ENCODE measurements at regions not wholly inside any gene's neighbourhood (a gene's known extent, or its start where the extent isn't known, plus 50 kb on each side); places are given as distances from the start of the nearest gene placed in this dataset.
A peak's percentile ranks its signal among the peaks of the same experiment; 100 is the strongest.
"Not testable (repeated sequence)": the region's sequence is repeated elsewhere in the genome, so short reads cannot be mapped to it uniquely, and the experiment has no call there.

GRCh38 chr2:90209009-90209408 is 1517.5 kb downstream of the RPIA start:
- Mint-ChIP-seq H3K4me1 (ENCODE audit: low read depth) (no peaks in the 10 kb centered on the region), H3K27ac (no peak overlapping the region), H3K27me3 (peaks cover 2% of the 10 kb centered on the region), H3K4me3 (ENCODE audit: low read depth) (no peak overlapping the region), H3K9me3 (ENCODE audit: low read depth) (peaks cover 6% of the 10 kb centered on the region), H3K36me3 (ENCODE audit: insufficient read depth) (no peaks in the 10 kb centered on the region)
- DNase-seq (ENCODE audit: low spot score, unreplicated experiment) = no peak
- no peak for TF ChIP-seq CTCF (IDR thresholded peaks at IDR 0.05; ENCODE audit: unreplicated experiment)

- H3K9me3 Mint-ChIP-seq (ENCODE audit: low read depth) = peaks cover 6% of the 10 kb centered on the region
- no peak for DNase-seq (ENCODE audit: low spot score, unreplicated experiment)
These were observed 1518.3 kb downstream of the RPIA start for GRCh38 chr2:90209806-90210205.

GRCh38 chr2:90215880-90216279 is 1524.4 kb downstream of the RPIA start:
- H3K9me3 Mint-ChIP-seq (ENCODE audit: low read depth); H3K4me3 Mint-ChIP-seq (ENCODE audit: low read depth); DNase-seq (ENCODE audit: low spot score, unreplicated experiment); H3K36me3 Mint-ChIP-seq (ENCODE audit: insufficient read depth); H3K4me1 Mint-ChIP-seq (ENCODE audit: low read depth); H3K27ac Mint-ChIP-seq; H3K27me3 Mint-ChIP-seq: not testable (repeated sequence)
- peak; percentile 12 for TF ChIP-seq CTCF (IDR thresholded peaks at IDR 0.05; ENCODE audit: unreplicated experiment)

More at GRCh38 chr2:90209806-90210205, 1518.3 kb downstream of the RPIA start:
- H3K27ac Mint-ChIP-seq = no peak overlapping the region
- no peaks in the 10 kb centered on the region for H3K36me3 Mint-ChIP-seq (ENCODE audit: insufficient read depth)
- no peaks in the 10 kb centered on the region for H3K4me1 Mint-ChIP-seq (ENCODE audit: low read depth)
- H3K27me3 Mint-ChIP-seq = peaks cover 2% of the 10 kb centered on the region
- no peak for TF ChIP-seq CTCF (IDR thresholded peaks at IDR 0.05; ENCODE audit: unreplicated experiment)
- H3K4me3 Mint-ChIP-seq (ENCODE audit: low read depth) = no peak overlapping the region

GRCh38 chr2:90216801-90217200 is 1525.3 kb downstream of the RPIA start:
- DNase-seq (ENCODE audit: low spot score, unreplicated experiment); H3K27me3 Mint-ChIP-seq; H3K4me3 Mint-ChIP-seq (ENCODE audit: low read depth); H3K27ac Mint-ChIP-seq; H3K36me3 Mint-ChIP-seq (ENCODE audit: insufficient read depth); H3K4me1 Mint-ChIP-seq (ENCODE audit: low read depth); H3K9me3 Mint-ChIP-seq (ENCODE audit: low read depth): not testable (repeated sequence)

- not testable (repeated sequence) for H3K27ac Mint-ChIP-seq; DNase-seq (ENCODE audit: low spot score, unreplicated experiment); H3K4me1 Mint-ChIP-seq (ENCODE audit: low read depth); H3K9me3 Mint-ChIP-seq (ENCODE audit: low read depth); H3K4me3 Mint-ChIP-seq (ENCODE audit: low read depth); H3K36me3 Mint-ChIP-seq (ENCODE audit: insufficient read depth)
- peaks cover 12% of the 10 kb centered on the region for H3K27me3 Mint-ChIP-seq
These were observed 1527.1 kb downstream of the RPIA start for GRCh38 chr2:90218534-90218933.

- H3K27ac Mint-ChIP-seq; H3K9me3 Mint-ChIP-seq (ENCODE audit: low read depth); H3K36me3 Mint-ChIP-seq (ENCODE audit: insufficient read depth); H3K4me3 Mint-ChIP-seq (ENCODE audit: low read depth); DNase-seq (ENCODE audit: low spot score, unreplicated experiment); H3K4me1 Mint-ChIP-seq (ENCODE audit: low read depth): not testable (repeated sequence)
- peaks cover 12% of the 10 kb centered on the region for H3K27me3 Mint-ChIP-seq
These were observed 1529.3 kb downstream of the RPIA start for GRCh38 chr2:90220623-90221299.

- Mint-ChIP-seq H3K4me1 (ENCODE audit: low read depth) (no peaks in the 10 kb centered on the region), H3K27me3 (peaks cover 12% of the 10 kb centered on the region), H3K36me3 (ENCODE audit: insufficient read depth) (no peaks in the 10 kb centered on the region), H3K9me3 (ENCODE audit: low read depth) (peaks cover 4% of the 10 kb centered on the region), H3K27ac (no peak overlapping the region), H3K4me3 (ENCODE audit: low read depth) (no peak overlapping the region)
- no peak for TF ChIP-seq CTCF (IDR thresholded peaks at IDR 0.05; ENCODE audit: unreplicated experiment)
- no peak for DNase-seq (ENCODE audit: low spot score, unreplicated experiment)
These were observed 1529.8 kb downstream of the RPIA start for GRCh38 chr2:90221300-90221651.

- not testable (repeated sequence) for H3K27ac Mint-ChIP-seq; DNase-seq (ENCODE audit: low spot score, unreplicated experiment); H3K9me3 Mint-ChIP-seq (ENCODE audit: low read depth); H3K36me3 Mint-ChIP-seq (ENCODE audit: insufficient read depth); H3K4me1 Mint-ChIP-seq (ENCODE audit: low read depth); H3K27me3 Mint-ChIP-seq; H3K4me3 Mint-ChIP-seq (ENCODE audit: low read depth)
These were observed 1533.3 kb downstream of the RPIA start for GRCh38 chr2:90224767-90225166.
